22Rv1 (cell line): ENCODE measurements at regions not wholly inside any gene's neighbourhood (a gene's known extent, or its start where the extent isn't known, plus 50 kb on each side); places are given as distances from the start of the nearest gene placed in this dataset.

Experiments used
- ZFX ChIP-seq: fragments of 450-650 bp; IDR thresholded peaks from 2 replicates; pipeline ENCODE4 v1.6.1; 2017; ENCODE audit warnings: antibody characterized with exemption, borderline replicate concordance
- TF ChIP-seq, protein P1 (sequence below): fragments of 450-650 bp; IDR thresholded peaks from 2 replicates; pipeline ENCODE4 v1.5.1; 2017; ENCODE audit warnings: mild to moderate bottlenecking

DNA sequence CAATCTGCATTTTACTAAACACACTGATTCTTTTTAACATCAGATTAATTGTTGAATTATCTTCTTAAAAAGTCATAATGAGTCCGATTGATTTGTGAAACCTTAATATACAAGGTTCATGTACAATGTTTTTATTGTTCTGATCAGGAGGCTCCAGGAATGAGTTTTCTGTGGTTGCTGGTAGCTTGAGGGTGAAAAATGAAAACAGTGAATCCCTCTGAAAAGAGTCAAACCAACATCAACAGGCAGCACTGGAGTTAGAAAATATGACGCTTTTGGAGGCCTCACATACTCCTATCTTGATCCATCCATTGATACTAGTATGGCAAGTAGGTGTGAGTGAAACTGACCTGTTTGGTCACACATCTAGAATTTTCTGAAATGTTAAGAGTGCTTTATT is 216.3 kb upstream of the ETAA1 start:
- TF ChIP-seq, protein P1, sequence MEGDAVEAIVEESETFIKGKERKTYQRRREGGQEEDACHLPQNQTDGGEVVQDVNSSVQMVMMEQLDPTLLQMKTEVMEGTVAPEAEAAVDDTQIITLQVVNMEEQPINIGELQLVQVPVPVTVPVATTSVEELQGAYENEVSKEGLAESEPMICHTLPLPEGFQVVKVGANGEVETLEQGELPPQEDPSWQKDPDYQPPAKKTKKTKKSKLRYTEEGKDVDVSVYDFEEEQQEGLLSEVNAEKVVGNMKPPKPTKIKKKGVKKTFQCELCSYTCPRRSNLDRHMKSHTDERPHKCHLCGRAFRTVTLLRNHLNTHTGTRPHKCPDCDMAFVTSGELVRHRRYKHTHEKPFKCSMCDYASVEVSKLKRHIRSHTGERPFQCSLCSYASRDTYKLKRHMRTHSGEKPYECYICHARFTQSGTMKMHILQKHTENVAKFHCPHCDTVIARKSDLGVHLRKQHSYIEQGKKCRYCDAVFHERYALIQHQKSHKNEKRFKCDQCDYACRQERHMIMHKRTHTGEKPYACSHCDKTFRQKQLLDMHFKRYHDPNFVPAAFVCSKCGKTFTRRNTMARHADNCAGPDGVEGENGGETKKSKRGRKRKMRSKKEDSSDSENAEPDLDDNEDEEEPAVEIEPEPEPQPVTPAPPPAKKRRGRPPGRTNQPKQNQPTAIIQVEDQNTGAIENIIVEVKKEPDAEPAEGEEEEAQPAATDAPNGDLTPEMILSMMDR: no peak
- TF ChIP-seq ZFX: no peak
